Progenitor cell of endocrine pancreas (in vitro differentiated cells): ENCODE measurements at regions not wholly inside any gene's neighbourhood (a gene's known extent, or its start where the extent isn't known, plus 50 kb on each side); places are given as distances from the start of the nearest gene placed in this dataset.

Source experiments
- DNase-seq: peaks from one replicate; pipeline ENCODE4 v3.0.0; 2021; ENCODE audit warnings: low spot score; ENCODE audit not compliant: unreplicated experiment
- H3K27ac Mint-ChIP-seq: 2 replicates; pipeline ENCODE4 v1.8.0; 2021; ENCODE audit warnings: mild to moderate bottlenecking, moderate library complexity, mixed read lengths
- H3K27me3 Mint-ChIP-seq: 2 replicates; pipeline ENCODE4 v1.8.0; 2021; ENCODE audit warnings: mixed read lengths
- H3K36me3 Mint-ChIP-seq: 2 replicates; pipeline ENCODE4 v1.8.0; 2022; ENCODE audit warnings: mixed read lengths; ENCODE audit not compliant: insufficient read depth
- H3K4me1 Mint-ChIP-seq: 2 replicates; pipeline ENCODE4 v1.8.0; 2021; ENCODE audit warnings: low read depth, mixed read lengths
- H3K4me3 Mint-ChIP-seq: 2 replicates; pipeline ENCODE4 v1.8.0; 2021; ENCODE audit warnings: low read depth, mild to moderate bottlenecking, moderate library complexity, mixed read lengths
- H3K9me3 Mint-ChIP-seq: 2 replicates; pipeline ENCODE4 v1.8.0; 2021; ENCODE audit warnings: low read depth, mixed read lengths
- TF ChIP-seq, protein P1 (sequence below): fragments of 200-600 bp; sonication (generic); IDR thresholded peaks from one replicate; pipeline ENCODE4 v1.5.0; 2021; ENCODE audit warnings: antibody characterized with exemption, mild to moderate bottlenecking; ENCODE audit not compliant: unreplicated experiment

DNA sequence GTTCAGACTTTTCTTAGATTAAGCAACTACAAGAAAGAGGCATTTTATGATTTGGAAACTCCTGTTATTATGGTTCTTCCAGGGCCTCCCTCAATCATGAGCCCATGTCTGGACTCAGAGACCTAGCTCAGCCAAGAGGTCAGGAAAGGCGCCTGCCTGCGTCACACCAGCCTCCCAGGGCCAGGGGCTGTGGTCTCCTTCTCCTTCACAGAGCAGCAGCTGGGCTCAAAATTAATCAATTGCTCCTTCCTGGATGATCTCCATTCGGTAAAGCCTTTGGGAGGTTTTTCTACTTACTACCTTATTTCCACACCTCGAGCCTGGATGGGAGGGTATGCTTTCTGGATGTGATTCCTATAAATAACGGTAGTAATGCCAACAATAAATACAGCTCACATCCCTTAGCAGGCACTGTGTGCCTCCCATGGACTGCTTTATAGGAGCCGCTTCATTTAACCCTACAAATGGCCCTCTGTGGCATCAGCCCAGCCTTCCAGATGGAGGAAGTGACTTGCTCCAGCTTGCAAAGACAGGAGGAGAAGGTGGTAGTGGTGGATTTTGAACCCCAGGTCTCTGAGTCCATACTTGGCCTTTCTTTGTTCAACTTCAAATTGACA, 1445.6 kb downstream of the TBC1D22A start:
- no peaks in the 10 kb centered on the region for H3K4me1 Mint-ChIP-seq
- TF ChIP-seq, protein P1, sequence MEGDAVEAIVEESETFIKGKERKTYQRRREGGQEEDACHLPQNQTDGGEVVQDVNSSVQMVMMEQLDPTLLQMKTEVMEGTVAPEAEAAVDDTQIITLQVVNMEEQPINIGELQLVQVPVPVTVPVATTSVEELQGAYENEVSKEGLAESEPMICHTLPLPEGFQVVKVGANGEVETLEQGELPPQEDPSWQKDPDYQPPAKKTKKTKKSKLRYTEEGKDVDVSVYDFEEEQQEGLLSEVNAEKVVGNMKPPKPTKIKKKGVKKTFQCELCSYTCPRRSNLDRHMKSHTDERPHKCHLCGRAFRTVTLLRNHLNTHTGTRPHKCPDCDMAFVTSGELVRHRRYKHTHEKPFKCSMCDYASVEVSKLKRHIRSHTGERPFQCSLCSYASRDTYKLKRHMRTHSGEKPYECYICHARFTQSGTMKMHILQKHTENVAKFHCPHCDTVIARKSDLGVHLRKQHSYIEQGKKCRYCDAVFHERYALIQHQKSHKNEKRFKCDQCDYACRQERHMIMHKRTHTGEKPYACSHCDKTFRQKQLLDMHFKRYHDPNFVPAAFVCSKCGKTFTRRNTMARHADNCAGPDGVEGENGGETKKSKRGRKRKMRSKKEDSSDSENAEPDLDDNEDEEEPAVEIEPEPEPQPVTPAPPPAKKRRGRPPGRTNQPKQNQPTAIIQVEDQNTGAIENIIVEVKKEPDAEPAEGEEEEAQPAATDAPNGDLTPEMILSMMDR: no peak
- H3K36me3 Mint-ChIP-seq: no peaks in the 10 kb centered on the region
- no peak overlapping the region for H3K4me3 Mint-ChIP-seq
- no peaks in the 10 kb centered on the region for H3K9me3 Mint-ChIP-seq
- H3K27me3 Mint-ChIP-seq: peaks cover 61% of the 10 kb centered on the region
- H3K27ac Mint-ChIP-seq: no peak overlapping the region
- no peak for DNase-seq

DNA sequence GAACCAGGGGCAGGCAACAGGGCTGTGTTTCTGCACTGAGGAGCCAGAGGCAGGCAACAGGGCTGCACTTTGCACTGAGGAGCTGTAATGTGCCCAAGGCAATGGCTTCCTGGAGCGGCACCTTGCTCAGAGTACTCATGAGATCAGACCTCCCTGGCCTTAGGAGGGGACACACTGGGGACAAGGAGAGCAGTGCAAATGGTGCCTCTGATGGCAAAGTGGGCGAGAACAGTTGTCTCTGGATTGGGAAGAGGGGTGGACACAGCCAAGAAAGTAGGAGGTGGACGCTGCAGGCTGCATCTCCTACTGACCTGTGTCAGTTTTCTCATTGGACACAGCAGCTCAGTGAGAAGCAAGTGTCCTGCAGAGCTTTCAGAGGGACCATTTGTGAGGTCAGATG, 1443.3 kb downstream of the TBC1D22A start:
- peaks cover 67% of the 10 kb centered on the region for H3K27me3 Mint-ChIP-seq
- H3K9me3 Mint-ChIP-seq: no peaks in the 10 kb centered on the region
- no peaks in the 10 kb centered on the region for H3K4me1 Mint-ChIP-seq
- no peaks in the 10 kb centered on the region for H3K36me3 Mint-ChIP-seq
- H3K4me3 Mint-ChIP-seq: no peak overlapping the region
- no peak for DNase-seq
- TF ChIP-seq, protein P1: no peak
- no peak overlapping the region for H3K27ac Mint-ChIP-seq

DNA sequence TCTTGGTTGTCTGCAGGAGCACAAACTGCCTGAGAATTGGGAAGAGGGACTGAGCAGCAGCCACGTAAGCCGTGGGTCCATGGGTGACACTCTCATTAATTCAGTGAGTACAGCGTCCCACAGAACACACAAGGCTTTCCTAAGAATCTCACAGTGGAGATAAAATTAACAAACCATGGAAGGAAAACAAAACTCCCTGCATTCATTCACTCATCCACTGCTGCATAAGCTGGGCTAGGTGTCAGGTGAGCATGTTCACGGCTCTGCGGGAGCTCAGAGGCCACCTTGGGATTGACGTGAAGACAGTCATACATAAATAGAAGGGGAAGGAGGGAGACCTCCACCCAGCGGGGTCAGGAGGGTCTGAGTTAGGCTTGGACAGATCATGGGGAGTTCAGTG, 1442.7 kb downstream of the TBC1D22A start:
- Mint-ChIP-seq H3K4me3 (no peak overlapping the region), H3K27me3 (peaks cover 67% of the 10 kb centered on the region), H3K36me3 (no peaks in the 10 kb centered on the region), H3K27ac (no peak overlapping the region), H3K9me3 (no peaks in the 10 kb centered on the region), H3K4me1 (no peaks in the 10 kb centered on the region)
- no peak for DNase-seq
- TF ChIP-seq, protein P1: no peak

DNA sequence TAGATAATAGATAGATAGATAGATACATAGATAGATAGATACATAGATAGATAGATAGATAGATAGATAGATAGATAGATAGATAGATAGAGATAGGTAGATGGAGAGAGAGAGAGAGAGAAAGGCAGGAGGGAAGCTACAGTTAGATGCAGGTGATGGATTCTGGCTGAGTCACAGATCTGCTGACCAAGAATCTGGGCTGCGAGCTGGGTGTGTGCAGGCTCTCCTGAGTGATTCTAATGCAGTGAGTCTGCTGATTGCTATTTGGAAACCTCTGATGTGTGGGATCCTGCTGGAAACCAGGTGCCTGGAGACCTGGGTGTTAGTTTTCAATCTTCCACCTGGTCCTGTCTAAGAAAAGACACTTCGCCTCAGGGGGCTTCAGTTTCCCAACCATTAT, 1441.8 kb downstream of the TBC1D22A start:
- no peaks in the 10 kb centered on the region for H3K9me3 Mint-ChIP-seq
- H3K4me1 Mint-ChIP-seq: no peaks in the 10 kb centered on the region
- H3K4me3 Mint-ChIP-seq: no peak overlapping the region
- DNase-seq: no peak
- no peaks in the 10 kb centered on the region for H3K36me3 Mint-ChIP-seq
- peaks cover 61% of the 10 kb centered on the region for H3K27me3 Mint-ChIP-seq
- TF ChIP-seq, protein P1: no peak
- H3K27ac Mint-ChIP-seq: no peak overlapping the region

DNA sequence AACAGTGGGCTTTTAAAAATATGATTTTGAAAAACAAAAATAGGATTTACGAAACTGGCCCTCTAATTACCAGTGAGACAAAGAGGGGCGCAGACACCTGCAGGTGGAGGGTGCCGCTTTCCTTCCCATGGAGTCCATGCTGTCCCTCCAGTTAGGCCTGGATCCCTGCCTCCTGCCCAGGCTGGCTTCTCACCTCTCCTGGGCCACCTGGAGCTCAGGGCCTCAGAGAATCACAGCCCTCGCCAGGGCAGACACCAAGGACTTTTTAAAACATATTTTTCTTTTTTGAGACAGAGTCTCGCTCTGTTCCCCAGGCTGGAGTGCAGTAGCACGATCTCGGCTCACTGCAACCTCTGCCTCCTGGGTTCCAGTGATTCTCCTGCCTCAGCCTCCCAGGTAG, 1437.2 kb downstream of the TBC1D22A start:
- TF ChIP-seq, protein P1: no peak
- no peaks in the 10 kb centered on the region for H3K36me3 Mint-ChIP-seq
- DNase-seq: no peak
- H3K4me3 Mint-ChIP-seq: no peak overlapping the region
- peaks cover 19% of the 10 kb centered on the region for H3K4me1 Mint-ChIP-seq
- no peak overlapping the region for H3K27ac Mint-ChIP-seq
- H3K27me3 Mint-ChIP-seq: peaks cover 51% of the 10 kb centered on the region
- no peaks in the 10 kb centered on the region for H3K9me3 Mint-ChIP-seq
